Islet of Langerhans (tissue), 1 donor: ENCODE measurements at regions not wholly inside any gene's neighbourhood (a gene's known extent, or its start where the extent isn't known, plus 50 kb on each side); places are given as distances from the start of the nearest gene placed in this dataset.

Source experiments
- FAIRE-seq: peaks from one replicate; lab custom pipeline; 2011; peaks lifted over from hg19 to GRCh38; lab: Jason Lieb, UNC

DNA sequence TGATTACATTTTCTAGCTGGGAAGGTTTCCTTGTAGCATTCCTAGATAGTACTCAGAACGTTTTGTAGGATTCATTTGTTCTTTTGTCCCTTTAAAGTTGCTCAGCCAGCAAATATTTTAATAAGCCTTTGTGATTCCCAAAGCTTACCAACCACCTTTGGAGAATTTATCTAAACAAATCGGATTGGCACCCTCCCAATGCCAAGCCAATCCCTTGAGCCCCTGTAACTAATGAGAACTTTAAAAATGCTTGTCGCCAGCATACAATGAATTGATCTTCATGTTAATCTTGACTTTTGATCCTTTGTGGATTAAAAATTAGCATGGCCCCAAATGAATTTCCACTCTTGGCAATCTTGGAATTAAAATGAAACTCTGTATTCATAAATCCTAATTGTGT is 559.5 kb downstream of the UTRN start:
- FAIRE-seq: no peak

DNA sequence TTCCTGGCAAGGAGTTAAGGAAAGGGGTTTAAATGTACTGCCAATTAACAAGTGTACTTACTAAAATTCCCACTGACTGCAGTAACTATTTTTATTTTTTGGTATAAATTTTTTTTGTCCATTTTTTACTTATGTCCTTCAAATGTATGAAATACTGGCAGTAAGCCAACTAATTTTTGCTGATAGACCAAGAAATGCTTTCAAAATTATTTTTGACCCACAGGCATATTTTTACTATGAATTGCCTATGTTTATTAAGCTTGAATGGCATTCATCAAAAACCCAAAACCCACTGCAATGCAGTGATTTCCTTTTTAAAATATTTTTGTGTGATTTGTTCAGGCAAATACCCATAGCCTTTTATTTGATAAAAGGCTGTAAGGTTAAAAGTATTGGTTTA is 560.1 kb downstream of the UTRN start:
- no peak for FAIRE-seq

DNA sequence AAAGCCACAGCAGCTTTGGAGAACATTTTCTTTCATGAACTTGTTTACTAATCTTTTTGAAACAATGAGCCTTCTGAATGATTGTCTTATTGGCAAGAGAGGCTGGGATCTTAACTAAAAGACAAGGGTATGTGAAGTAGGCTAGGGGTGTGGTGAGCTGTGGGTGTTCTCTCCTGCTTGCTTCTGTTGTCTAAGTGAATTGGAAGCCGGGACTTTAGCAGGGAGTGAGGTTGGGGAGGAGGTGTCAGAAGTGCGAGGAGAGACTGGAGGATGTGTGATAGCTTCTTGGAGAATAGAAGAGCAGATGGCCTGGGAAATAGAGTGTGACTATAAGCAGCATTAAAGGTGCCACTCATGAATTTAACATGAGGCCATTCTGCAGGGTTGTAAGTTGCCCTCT is 562.8 kb downstream of the UTRN start:
- FAIRE-seq: no peak

DNA sequence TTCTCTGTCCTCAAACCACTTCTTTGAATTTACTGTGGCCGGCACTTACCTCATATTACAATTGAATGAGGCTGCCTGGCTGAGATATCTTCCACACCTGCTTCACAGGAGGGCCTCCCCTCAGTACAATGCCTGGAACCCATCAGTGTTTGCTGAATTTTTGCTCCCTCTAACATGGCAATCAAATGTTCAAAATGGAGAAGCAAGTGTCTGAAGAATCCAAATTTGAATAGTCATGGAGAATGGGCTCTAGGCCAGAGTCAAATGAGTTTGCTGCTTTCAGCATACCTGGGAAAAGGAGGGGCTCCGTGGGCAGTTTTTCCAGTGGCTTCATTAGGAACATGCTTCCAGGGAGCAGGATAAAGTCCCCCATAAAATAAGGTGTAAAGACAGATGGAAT is 564.8 kb downstream of the UTRN start:
- FAIRE-seq: no peak

DNA sequence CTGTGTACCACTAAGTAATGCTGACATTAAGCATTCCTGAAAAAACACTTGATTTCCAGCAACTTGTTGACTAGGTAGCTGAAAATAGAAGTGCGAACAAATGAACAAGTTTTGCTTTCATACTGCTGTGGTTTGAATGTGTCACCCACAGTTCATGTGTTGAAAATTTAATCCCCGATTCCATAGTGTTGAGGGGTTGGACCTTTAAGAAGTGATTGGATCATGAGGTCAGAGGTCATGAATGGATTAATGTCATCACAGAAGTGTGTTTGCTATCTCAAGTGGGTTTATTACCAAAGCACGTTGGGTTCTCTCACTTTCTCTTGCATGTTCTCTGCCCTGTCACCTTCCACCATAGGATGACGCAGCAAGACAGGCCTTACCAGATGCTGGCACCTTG is 568.5 kb downstream of the UTRN start:
- FAIRE-seq: no peak

DNA sequence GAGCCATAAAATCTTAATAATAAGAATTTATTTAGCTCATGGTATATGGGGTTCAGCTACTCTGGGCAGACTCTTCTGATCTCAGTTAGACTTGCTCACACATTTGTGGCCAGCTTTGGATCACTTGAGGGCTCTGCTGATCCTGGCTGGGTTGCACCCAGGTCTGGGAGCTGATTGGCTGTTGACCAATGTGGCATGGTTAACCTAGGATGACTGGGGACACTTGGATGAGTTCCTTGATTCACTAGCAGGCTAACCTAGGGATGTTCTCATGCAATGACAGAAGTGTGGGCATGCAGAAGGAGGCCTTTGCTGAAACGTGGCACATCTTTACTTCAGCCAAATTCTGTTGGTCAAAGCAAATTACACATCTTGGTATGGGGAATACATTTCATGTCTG is 569.5 kb downstream of the UTRN start:
- FAIRE-seq: no peak

DNA sequence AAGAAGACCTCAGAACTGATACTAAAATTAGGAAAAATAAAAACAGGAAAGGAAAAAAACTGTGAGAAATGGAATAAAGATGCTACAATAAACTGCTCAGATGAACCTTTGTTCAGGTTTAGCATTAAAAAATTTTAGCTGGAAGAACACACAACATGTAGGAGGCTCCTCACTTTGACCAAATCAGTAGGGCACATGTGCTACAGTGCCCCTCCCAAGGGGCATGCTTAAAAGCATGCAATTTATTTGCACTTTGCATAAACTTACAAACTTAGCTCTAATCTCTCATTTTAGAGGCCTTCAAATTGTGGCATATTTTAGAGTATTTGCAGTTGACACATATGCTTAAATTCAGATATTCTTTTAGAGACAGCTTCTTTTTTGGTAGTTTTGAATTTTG is 570.2 kb downstream of the UTRN start:
- FAIRE-seq: no peak

DNA sequence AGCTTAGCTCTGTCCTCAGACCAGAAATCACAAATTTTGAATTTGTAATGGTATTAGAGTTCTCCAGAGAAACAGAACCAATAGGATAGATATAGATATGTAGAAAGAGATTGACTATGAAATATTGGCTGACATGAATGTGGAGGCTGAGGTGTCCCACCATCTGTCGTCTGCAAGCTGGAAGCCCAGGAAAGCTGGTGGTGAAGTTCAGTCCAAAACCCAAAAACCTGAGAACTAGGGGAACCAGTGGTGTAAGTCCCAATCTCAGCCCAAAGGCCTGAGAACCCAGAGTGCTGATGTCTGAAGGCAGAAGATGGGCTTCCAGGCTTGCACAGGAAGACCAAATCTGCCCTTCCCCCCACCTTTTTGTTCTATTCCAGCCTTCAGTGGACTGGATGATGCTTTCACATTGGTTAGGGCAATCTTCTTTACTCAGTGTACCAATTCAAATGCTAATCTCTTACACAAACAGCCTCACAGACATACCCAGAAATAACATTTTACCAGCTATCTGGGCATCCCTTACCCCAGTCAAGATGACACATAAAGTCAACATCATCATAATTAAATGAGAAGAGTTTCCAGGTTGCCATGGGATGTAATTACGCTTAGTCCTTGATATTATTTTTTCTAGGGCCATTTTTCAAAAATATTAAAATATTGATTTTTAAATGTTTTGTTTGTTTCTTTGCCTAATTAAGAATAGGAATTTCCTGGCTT is 570.8 kb downstream of the UTRN start:
- FAIRE-seq: no peak

DNA sequence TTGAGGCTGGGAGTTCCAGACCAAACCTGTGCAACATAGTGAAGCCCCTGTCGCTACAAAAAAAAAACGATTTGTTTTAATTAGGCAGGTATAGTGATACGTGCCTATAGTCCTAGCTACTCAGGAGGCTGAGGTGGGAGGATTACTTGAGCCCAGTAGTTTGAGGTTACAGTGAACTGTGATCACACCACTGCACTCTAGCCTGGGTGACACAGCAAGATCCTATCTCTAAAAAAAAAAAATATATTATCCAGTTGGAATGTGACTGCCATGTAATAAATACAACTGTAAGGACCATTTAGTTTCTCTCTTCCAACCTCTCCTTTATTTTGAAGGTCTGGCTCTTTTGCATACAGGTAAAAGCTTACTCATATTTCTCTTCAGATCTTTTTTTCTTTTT is 571.5 kb downstream of the UTRN start:
- FAIRE-seq: no peak

DNA sequence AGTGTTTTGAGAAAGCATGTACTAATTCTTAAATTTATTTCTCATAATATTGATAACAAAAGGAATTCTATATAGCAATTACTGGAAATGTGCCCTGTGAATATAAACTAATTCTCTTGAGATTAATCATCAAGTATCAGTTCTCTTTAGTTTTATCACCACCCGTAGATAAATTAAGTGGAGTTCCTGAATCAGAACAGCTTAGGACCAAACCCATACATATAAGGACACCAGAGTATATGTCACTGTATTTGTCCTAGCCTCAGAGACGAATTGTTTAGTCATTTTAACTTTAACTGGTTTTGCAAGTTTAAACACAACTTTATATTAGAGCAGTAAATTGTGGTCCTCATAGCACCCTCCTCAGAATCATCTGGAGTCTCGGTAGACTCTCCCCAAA is 572.0 kb downstream of the UTRN start:
- FAIRE-seq: no peak

DNA sequence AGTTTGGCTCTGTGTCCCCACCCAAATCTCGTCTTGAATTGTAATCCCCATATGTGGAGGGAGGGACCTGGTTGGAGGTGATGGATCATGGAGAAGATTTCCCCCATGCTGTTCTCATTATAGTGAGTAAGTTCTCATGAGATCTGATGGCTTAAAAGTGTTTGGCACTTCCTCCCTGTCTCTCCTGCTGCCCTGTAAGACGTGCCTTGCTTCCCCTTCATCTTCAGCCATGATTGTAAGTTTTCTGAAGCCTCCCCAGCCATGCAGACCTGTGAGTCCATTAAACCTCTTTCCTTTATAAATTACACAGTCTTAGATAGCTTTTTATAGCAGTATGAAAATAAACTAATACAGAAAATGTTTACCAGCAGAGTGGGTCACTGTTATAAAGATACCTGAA is 577.6 kb downstream of the UTRN start:
- no peak for FAIRE-seq

DNA sequence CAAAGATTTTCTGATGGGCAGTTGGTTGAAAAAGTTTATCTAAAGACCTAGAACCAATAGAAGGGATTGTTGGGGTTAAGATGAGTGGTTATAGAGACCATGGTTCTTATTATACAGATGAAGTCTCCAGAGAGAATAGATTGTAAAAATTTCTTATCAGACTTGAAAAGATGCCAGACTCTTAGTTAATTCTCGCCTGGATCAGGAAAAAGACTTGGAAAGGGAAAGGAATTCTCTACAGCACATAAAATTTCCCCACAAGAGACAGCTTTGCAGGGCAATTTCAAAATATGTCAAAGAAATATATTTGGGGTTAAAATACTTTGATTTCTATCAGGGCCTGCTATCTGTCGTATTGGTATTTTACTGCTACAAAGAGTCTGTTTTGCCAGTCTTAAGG is 582.6 kb downstream of the UTRN start:
- FAIRE-seq: no peak

DNA sequence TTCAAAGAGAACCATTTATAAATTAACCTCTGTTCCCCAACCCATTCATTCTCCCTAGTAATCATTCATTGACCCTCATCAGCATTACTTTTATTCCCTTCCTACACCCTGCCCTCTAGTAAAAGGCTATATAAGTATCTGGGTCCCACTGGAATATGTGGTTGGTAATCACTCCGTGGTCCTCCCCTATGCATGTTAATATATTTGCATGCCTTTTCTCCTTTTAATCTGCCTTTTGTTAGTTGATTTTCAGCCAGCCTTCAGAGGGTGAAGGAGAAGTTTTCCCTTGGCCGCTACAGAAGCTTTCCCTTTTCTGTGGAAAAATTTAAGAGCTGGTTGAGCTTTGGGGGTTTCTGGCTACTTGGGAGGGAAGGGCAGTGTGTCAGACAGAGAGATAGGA is 585.6 kb downstream of the UTRN start:
- no peak for FAIRE-seq

DNA sequence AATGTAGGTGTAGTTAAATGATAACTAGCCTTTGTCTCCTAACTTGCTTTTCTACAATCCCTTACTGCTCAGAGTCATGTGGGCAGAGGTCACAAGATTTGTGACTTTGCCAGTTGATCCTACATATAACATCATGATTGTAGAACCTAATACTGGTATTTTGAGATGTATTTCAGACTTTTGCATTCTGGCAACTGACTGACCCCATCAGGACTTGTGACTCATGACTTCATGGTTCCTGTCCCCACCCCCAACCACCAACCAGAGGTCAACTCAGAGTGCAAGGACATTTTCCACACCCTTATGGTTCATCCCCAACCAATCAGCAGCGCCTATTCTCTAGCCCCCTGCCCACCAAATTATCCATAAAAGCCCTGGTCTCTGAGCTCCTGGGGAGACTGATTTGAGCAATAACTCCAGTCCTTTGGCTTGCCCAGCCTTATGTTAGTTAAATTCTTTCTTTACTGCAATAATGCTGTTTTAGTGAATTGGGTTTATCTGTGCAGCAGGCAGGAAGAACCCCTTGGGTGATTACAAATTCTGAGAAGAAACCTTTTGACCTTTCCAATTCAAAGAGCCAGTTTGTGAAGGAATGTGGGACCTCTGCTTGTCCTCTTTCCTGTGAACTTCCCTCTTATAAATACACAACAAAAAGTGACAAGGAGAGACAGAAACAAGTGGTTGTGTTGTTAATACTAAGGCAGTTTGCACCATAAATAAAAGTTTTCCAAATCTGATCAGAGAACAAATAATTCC is 588.7 kb downstream of the UTRN start:
- FAIRE-seq: no peak

DNA sequence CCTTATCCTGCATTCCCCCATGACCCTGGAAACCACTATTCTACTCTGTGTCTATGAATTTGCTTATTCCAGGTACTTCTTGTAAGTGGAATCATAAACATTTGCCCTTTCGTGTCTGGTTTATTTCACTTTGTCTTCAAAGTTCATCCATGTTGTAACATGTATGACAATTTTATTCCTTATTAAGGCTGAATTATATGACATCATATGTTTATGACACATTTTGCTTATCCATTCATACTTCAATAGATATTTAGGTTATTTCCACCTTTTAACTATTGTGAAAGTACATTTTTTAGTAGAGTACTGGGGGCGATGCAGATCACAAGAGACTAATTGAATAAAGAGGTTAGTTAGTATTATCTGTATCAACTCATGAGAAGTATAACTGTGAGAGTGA is 591.6 kb downstream of the UTRN start:
- no peak for FAIRE-seq

DNA sequence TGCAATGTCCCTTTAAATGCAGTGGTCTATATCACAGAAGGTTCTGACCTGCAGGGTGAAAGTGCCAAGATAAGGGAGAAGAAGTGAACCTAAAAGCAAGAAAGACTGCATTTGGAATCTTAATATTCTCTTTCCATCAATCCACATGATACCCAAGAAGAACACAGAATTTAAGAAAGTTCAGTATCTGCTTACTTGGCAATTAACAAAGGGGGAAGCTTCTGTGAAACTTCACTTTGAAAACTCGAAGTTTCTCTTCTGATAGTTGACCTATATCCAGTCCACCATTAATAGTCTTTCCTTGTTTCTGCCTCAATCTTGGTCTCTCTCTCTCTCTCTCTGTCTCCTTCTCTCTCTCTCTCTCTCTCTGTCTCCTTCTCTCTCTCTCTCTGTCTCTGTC is 592.0 kb downstream of the UTRN start:
- FAIRE-seq: no peak

DNA sequence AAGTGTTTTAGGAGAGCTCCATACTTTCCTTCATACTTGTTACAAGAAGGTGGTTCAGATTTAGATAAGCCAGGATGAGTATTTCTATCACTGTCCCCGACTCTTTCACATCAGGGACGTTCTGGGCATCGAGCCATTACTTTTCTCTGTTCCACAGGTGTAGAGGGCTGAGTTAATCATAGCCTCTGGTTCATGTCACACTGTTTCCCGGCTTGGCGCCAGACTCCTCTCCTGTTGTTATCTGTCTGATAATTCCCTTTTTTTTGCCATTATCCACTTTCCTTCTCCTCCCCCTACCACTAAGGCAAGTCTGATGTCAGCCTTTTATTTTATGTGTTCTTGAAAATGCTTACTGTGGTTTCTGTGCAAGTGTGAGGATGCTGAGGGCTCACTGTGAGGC is 593.4 kb downstream of the UTRN start:
- no peak for FAIRE-seq

DNA sequence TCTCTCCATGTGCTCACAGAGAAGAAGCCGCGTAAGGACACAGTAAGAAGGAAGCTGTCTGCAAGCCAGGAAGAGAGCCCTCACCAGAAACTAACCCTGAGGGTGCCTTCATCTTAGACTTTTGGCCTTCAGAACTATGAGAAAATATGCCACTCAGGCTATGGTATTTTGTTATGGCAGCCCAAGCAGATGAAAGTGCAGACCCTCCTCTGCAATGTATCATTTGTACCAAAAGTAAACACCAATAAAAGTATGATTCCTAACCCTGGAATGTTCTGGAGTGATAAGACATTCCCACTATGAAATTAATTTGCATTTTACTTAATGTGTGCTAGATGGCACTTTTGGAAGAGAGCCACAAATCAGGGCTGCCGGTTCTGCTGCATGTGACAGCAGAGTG is 594.3 kb downstream of the UTRN start:
- FAIRE-seq: no peak

DNA sequence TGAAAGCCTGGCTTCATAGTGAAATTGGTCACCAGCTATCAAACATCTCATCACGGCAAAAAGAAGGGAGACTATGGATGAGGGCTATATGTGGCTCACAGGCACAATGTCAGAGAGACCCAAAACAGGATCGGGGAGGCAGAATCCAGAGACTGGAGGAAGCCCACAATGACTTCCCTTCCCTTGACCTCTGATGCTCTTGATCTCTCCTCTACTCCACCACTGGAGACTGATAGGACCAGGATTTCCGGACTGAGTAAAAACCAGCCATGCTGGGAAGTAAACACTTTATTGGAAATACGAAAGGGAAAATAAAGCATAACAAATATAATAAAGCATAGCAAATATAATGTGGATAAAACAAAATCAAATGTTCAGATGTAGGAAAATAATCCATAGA is 597.3 kb downstream of the UTRN start:
- FAIRE-seq: no peak

DNA sequence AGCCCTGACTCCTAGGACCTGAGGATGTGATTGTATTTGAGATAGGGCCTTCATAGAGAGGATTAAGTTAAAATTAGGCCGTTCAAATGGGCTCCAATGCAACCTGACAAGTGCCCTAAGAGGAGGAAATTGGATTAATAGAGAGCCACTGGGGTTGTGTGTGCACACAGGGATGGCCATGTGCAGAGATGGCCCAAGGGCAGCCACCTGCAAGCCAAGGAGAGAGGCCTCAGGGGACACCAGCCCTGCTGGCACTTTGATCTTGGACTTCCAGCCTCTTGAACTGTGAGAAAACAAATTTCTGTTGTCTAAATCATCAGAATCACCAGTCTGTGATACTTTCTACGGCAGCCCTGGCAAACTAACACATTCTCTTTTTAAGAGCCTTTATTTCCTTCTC is 598.8 kb downstream of the UTRN start:
- no peak for FAIRE-seq

DNA sequence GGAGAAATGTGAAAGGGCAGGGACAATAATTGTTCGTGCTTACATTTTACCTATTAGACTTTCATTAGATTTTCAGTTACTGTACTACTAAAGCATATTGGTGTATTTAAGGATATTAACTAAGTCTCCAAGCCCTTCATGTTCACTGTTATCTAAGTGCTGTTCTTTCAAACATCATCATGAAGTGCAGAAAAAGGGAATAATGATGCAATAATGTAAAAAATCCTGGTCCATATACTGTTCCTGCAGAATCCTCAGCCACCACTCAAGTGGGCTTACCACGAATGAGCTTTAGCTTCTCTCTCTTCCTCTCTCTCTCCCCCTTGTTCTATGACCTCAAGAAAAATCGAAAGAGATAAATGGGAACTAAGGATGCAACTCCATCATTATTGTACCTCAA is 600.7 kb downstream of the UTRN start:
- FAIRE-seq: no peak

DNA sequence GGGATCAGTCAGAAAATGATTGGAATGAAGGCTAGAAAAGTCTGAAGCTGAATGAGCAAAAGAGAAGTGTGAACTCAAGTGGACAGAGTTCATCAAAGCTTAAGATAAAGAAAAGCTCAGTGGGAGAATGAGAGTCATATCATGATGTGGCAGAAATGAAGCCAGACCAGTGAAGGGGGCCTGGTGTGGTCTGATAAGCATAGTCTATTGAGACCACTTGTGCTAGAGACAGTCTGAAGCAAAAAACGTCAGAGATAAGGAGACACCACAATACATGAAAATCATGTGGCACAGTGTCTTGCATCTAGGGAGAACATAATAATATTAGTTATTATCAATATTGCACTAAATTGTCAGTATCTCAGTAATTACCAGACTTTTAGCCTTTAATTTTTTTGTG is 601.5 kb downstream of the UTRN start:
- no peak for FAIRE-seq

DNA sequence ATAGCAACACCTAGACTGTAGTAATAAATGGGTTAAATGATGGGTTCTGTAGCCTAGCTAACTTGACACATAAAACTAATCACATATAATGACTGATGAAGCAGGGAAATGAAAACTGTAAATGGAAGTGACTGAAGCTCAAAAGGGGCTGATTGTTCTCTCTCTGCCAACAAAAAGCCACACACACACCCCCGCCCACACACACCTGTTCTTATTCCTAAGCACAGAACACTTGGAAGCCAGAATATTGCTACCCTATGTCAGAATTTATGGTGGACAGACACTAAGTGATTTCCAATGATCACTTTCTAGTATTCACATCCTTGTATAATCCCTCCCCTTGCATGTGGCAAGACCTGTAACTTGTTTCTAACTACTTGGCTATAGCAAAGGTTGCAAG is 603.5 kb downstream of the UTRN start:
- FAIRE-seq: no peak

DNA sequence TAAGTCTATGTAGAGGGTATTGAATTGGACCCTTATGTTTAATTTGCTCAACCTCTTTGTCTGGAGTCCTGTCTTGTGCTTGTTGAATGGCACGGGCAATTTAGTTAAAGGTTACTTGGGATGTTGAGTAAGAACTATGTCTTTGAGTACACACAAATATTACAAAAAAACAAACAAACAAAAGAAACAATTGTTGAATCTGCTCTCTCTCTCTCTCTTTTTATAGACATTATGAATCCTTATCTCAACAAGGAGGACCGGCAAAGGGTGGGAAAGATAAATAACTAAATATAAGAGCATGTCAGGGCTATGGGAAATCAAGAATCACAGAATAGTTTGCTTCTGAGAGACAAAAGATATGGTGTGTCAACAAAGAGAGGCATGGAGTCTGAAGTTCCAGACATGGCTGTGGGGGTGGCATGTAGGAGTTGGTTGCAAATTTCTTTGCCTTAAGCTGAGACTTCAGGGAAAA is 608.6 kb downstream of the UTRN start:
- no peak for FAIRE-seq
